ENCODE measurements at regions not wholly inside any gene's neighbourhood (a gene's known extent, or its start where the extent isn't known, plus 50 kb on each side); places are given as distances from the start of the nearest gene placed in this dataset.

- DNase-seq, result no peak
- Histone ChIP-seq H3K36me3 (no peaks in the 10 kb centered on the region), H3K27me3 (ENCODE audit: low read depth) (no peaks in the 10 kb centered on the region), H3K27ac (replicated peaks) (no peak overlapping the region), H3K4me3 (no peak overlapping the region), H3K4me1 (peaks cover 7% of the 10 kb centered on the region), H3K9me3 (replicated peaks) (no peaks in the 10 kb centered on the region)
- TF ChIP-seq CTCF (IDR thresholded peaks at IDR 0.05; ENCODE audit: borderline replicate concordance), result no peak
- intact Hi-C loops (cut with micrococcal nuclease), result no loop called here
Measured at GRCh38 chr1:244157731-244158438, 106.8 kb downstream of the ZBTB18 start.

DNA sequence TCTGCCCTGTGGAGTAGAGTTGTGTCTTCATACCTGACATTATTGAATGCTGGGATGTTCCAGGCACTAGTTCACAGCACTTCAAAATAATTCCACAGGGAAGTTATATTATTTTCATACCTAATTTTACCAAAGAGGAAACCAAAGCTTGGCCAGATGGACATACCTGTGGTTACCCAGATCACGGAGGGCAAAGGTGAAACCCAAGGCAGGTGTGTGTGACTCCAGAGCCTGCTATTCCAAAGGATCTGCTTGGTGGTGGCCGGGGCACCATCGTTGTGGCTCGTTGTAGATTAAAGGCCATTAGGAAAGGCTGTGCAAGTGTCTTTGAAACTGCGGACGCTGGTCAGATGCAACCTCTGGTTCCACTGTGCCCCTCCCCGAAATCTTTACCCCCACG lies 108.6 kb downstream of the ZBTB18 start:
- no peaks in the 10 kb centered on the region for H3K27me3 ChIP-seq (ENCODE audit: low read depth)
- DNase-seq, result no peak
- no peak overlapping the region for H3K4me3 ChIP-seq
- TF ChIP-seq CTCF (IDR thresholded peaks at IDR 0.05; ENCODE audit: borderline replicate concordance), result no peak
- no peak overlapping the region for H3K27ac ChIP-seq (replicated peaks)
- H3K36me3 ChIP-seq, result no peaks in the 10 kb centered on the region
- H3K4me1 ChIP-seq, result peaks cover 20% of the 10 kb centered on the region
- intact Hi-C loops (cut with micrococcal nuclease), result no loop called here
- no peaks in the 10 kb centered on the region for H3K9me3 ChIP-seq (replicated peaks)

- Histone ChIP-seq H3K4me1 (peaks cover 22% of the 10 kb centered on the region), H3K36me3 (no peaks in the 10 kb centered on the region), H3K4me3 (no peak overlapping the region), H3K9me3 (replicated peaks) (no peaks in the 10 kb centered on the region), H3K27ac (replicated peaks) (no peak overlapping the region), H3K27me3 (ENCODE audit: low read depth) (no peaks in the 10 kb centered on the region)
- DNase-seq, result no peak
- no peak for TF ChIP-seq CTCF (IDR thresholded peaks at IDR 0.05; ENCODE audit: borderline replicate concordance)
- intact Hi-C loops (cut with micrococcal nuclease), result no loop called here
Measured at GRCh38 chr1:244160455-244161235, 109.6 kb downstream of the ZBTB18 start.

- intact Hi-C loops (cut with micrococcal nuclease), result no loop called here
- H3K4me3 ChIP-seq, result no peak overlapping the region
- no peaks in the 10 kb centered on the region for H3K9me3 ChIP-seq (replicated peaks)
- H3K27ac ChIP-seq (replicated peaks), result no peak overlapping the region
- no peaks in the 10 kb centered on the region for H3K36me3 ChIP-seq
- DNase-seq, result no peak
- H3K27me3 ChIP-seq (ENCODE audit: low read depth), result no peaks in the 10 kb centered on the region
- TF ChIP-seq CTCF (IDR thresholded peaks at IDR 0.05; ENCODE audit: borderline replicate concordance), result no peak
- peaks cover 22% of the 10 kb centered on the region for H3K4me1 ChIP-seq
Measured at GRCh38 chr1:244161236-244161510, 110.1 kb downstream of the ZBTB18 start.

GRCh38 chr1:244162786-244163530 lies 111.9 kb downstream of the ZBTB18 start:
- H3K27ac ChIP-seq (replicated peaks), result peak overlapping the region; percentile 87
- no peaks in the 10 kb centered on the region for H3K27me3 ChIP-seq (ENCODE audit: low read depth)
- no peaks in the 10 kb centered on the region for H3K9me3 ChIP-seq (replicated peaks)
- intact Hi-C loops (cut with micrococcal nuclease), result no loop called here
- no peak overlapping the region for H3K4me3 ChIP-seq
- no peak for TF ChIP-seq CTCF (IDR thresholded peaks at IDR 0.05; ENCODE audit: borderline replicate concordance)
- H3K4me1 ChIP-seq, result peaks cover 22% of the 10 kb centered on the region
- no peaks in the 10 kb centered on the region for H3K36me3 ChIP-seq
- DNase-seq, result no peak
